GM11168 (cell line): ENCODE measurements at regions not wholly inside any gene's neighbourhood (a gene's known extent, or its start where the extent isn't known, plus 50 kb on each side); places are given as distances from the start of the nearest gene placed in this dataset.

ENCODE experiments used
- in situ Hi-C: fragments of 300-500 bp; cut with MboI; formaldehyde crosslinking; loops from one replicate; pipeline ENCODE4 v1.12.0; 2022; ENCODE audit warnings: low sequenced_read_pairs; ENCODE audit not compliant: unreplicated experiment

GRCh38 chr4:19809989-19810388, 441.7 kb upstream of the SLIT2 start:
- in situ Hi-C loops: no loop called here

- in situ Hi-C loops: no loop called here
These were observed 444.2 kb upstream of the SLIT2 start for GRCh38 chr4:19807505-19807904.

- in situ Hi-C loops: no loop called here
These were observed 444.8 kb upstream of the SLIT2 start for GRCh38 chr4:19806865-19807264.

- in situ Hi-C loops: no loop called here
These were observed 448.3 kb upstream of the SLIT2 start for GRCh38 chr4:19803406-19803805.

- in situ Hi-C loops: no loop called here
These were observed 457.9 kb upstream of the SLIT2 start for GRCh38 chr4:19793831-19794230.

- in situ Hi-C loops: no loop called here
These were observed 460.1 kb upstream of the SLIT2 start for GRCh38 chr4:19791422-19792123.

GRCh38 chr4:19786616-19787015, 465.1 kb upstream of the SLIT2 start:
- in situ Hi-C loops: no loop called here

GRCh38 chr4:19783667-19784223, 468.0 kb upstream of the SLIT2 start:
- in situ Hi-C loops: no loop called here

- in situ Hi-C loops: no loop called here
These were observed 470.8 kb upstream of the SLIT2 start for GRCh38 chr4:19780871-19781270.

- in situ Hi-C loops: no loop called here
These were observed 474.8 kb upstream of the SLIT2 start for GRCh38 chr4:19776929-19777328.

GRCh38 chr4:19776021-19776459, 475.7 kb upstream of the SLIT2 start:
- in situ Hi-C loops: no loop called here

- in situ Hi-C loops: no loop called here
These were observed 476.9 kb upstream of the SLIT2 start for GRCh38 chr4:19774690-19775256.

- in situ Hi-C loops: no loop called here
These were observed 479.1 kb upstream of the SLIT2 start for GRCh38 chr4:19772581-19772980.

- in situ Hi-C loops: no loop called here
These were observed 495.0 kb upstream of the SLIT2 start for GRCh38 chr4:19756661-19757060.

GRCh38 chr4:19752599-19752998, 499.1 kb upstream of the SLIT2 start:
- in situ Hi-C loops: no loop called here

GRCh38 chr4:19748519-19749479, 502.9 kb upstream of the SLIT2 start:
- in situ Hi-C loops: no loop called here

GRCh38 chr4:19746377-19746776, 505.3 kb upstream of the SLIT2 start:
- in situ Hi-C loops: no loop called here

GRCh38 chr4:19743115-19743638, 508.5 kb upstream of the SLIT2 start:
- in situ Hi-C loops: no loop called here

GRCh38 chr4:19739101-19739651, 512.5 kb upstream of the SLIT2 start:
- in situ Hi-C loops: no loop called here
